GM12891 (cell line): ENCODE measurements at regions not wholly inside any gene's neighbourhood (a gene's known extent, or its start where the extent isn't known, plus 50 kb on each side); places are given as distances from the start of the nearest gene placed in this dataset.

Source experiments
- PAX5 ChIP-seq: IDR thresholded peaks from 2 replicates; pipeline ENCODE4 v1.6.1; 2011; ENCODE audit warnings: low read length, moderate library complexity, mild to moderate bottlenecking; ENCODE audit not compliant: insufficient read depth, severe bottlenecking
- POLR2A ChIP-seq: IDR thresholded peaks from 2 replicates; pipeline ENCODE4 v1.6.1; 2011; ENCODE audit warnings: low read depth, low read length, control low read depth
- POLR2AphosphoS5 ChIP-seq: IDR thresholded peaks from 2 replicates; pipeline ENCODE4 v1.6.1; 2011; ENCODE audit warnings: low read depth, low read length, control low read depth
- TAF1 ChIP-seq: IDR thresholded peaks from 2 replicates; pipeline ENCODE4 v1.6.1; 2011; ENCODE audit warnings: low read depth, low read length, control low read depth

- TF ChIP-seq TAF1 (no peak), POLR2A (no peak), POLR2AphosphoS5 (no peak), PAX5 (no peak)
Measured at GRCh38 chr12:107917912-107918800, 143.7 kb downstream of the ASCL4 start.
